B cell (primary cell): ENCODE measurements at regions not wholly inside any gene's neighbourhood (a gene's known extent, or its start where the extent isn't known, plus 50 kb on each side); places are given as distances from the start of the nearest gene placed in this dataset.

ENCODE experiments used
- ATAC-seq: fragments of 200-7000 bp; cut with Tn5 transposase; one replicate; pipeline ENCODE4 v1.10.0; 2021; ENCODE audit warnings: low read depth, mild to moderate bottlenecking, moderate number of reproducible peaks, moderate library complexity
- CTCF ChIA-PET: fragments of 350-600 bp; sonication (Branson Sonifier 250); formaldehyde crosslinking; loops from one replicate; lab custom pipeline; 2021; ENCODE audit warnings: antibody characterized with exemption, inconsistent platforms; lab: Charles Lee
- POLR2A ChIA-PET: fragments of 350-600 bp; sonication (Branson Sonifier 250); formaldehyde crosslinking; loops from one replicate; lab custom pipeline; 2021; ENCODE audit warnings: antibody characterized with exemption; lab: Charles Lee
- DNase-seq: peaks from one replicate; pipeline ENCODE4 v3.0.0; 2013
- H2AFZ ChIP-seq: 2 replicates; pipeline ENCODE4 v1.6.1; 2012; ENCODE audit warnings: mild to moderate bottlenecking, low read depth, low read length; ENCODE audit not compliant: insufficient read depth, poor library complexity, severe bottlenecking
- H3K27ac ChIP-seq, 2 donors: 1 replicate in 1 of 2; 2 replicates in 1 of 2; pipeline ENCODE4 v1.5.1; 2012 to 2013; ENCODE audit warnings: low read length in 2 of 2, mild to moderate bottlenecking in 2 of 2, moderate library complexity in 1 of 2
- H3K27me3 ChIP-seq, 4 experiments: fragments of 200-600 bp in 1 of 4; sonication (generic) in 1 of 4; replicated peaks in 1 of 4; 1 replicate in 2 of 4; 2 replicates in 2 of 4; pipeline versions ENCODE4 v1.6.1 to v1.7.0; 2013 to 2016; ENCODE audit warnings: low read length in 3 of 4, mild to moderate bottlenecking in 2 of 4, mixed read lengths in 1 of 4, moderate library complexity in 1 of 4; ENCODE audit not compliant: insufficient read depth in 4 of 4, control insufficient read depth in 3 of 4; ENCODE audit errors: control extremely low read depth in 1 of 4
- H3K36me3 ChIP-seq, 2 experiments: replicated peaks in 1 of 2; 1 replicate in 1 of 2; 2 replicates in 1 of 2; pipeline versions ENCODE4 v1.6.1 to v1.7.1; 2013; ENCODE audit warnings: low read length in 1 of 2; ENCODE audit not compliant: insufficient read depth in 2 of 2, control insufficient read depth in 1 of 2; ENCODE audit errors: control extremely low read depth in 1 of 2, extremely low read depth in 1 of 2
- H3K4me1 ChIP-seq, 2 donors: fragments of 200-600 bp in 1 of 2; sonication (generic) in 1 of 2; 1 replicate in 1 of 2; 2 replicates in 1 of 2; pipeline versions ENCODE4 v1.5.1 to v1.6.1; 2013 to 2017; ENCODE audit warnings: low read length in 2 of 2; ENCODE audit not compliant: control insufficient read depth in 2 of 2, insufficient read depth in 2 of 2
- H3K4me2 ChIP-seq: replicated peaks from 2 replicates; pipeline ENCODE3; 2012; ENCODE audit warnings: mild to moderate bottlenecking, low read depth, low read length; ENCODE audit not compliant: poor library complexity, severe bottlenecking
- H3K4me3 ChIP-seq, 5 experiments: fragments of 200-600 bp in 1 of 5; sonication (generic) in 1 of 5; 1 replicate in 3 of 5; 2 replicates in 2 of 5; pipeline versions ENCODE4 v1.5.1 to v1.7.0; 2011 to 2016; ENCODE audit warnings: low read length in 4 of 5, mild to moderate bottlenecking in 4 of 5, low read depth in 2 of 5, control low read depth in 1 of 5, moderate library complexity in 1 of 5; ENCODE audit not compliant: insufficient read depth in 1 of 5; ENCODE audit errors: control extremely low read depth in 1 of 5, extremely low read depth in 1 of 5
- H3K79me2 ChIP-seq: fragments of 200-600 bp; sonication (generic); one replicate; pipeline ENCODE4 v1.6.0; 2016; ENCODE audit warnings: low read length; ENCODE audit not compliant: control insufficient read depth, insufficient read depth
- H3K9ac ChIP-seq: fragments of 200-600 bp; sonication (generic); 2 replicates; pipeline ENCODE4 v1.6.1; 2017; ENCODE audit warnings: mild to moderate bottlenecking, low read length, moderate library complexity
- H3K9me3 ChIP-seq, 3 donors: one replicate each; pipeline versions ENCODE4 v1.6.1 to v1.7.1; 2013; ENCODE audit warnings: low read length in 2 of 3; ENCODE audit not compliant: control insufficient read depth in 2 of 3, insufficient read depth in 1 of 3; ENCODE audit errors: control extremely low read depth in 1 of 3
- H4K20me1 ChIP-seq: 2 replicates; pipeline ENCODE4 v1.6.0; 2012; ENCODE audit warnings: mild to moderate bottlenecking, low read length; ENCODE audit not compliant: insufficient read depth, control insufficient read depth, poor library complexity, severe bottlenecking
- H3K27ac Mint-ChIP-seq: one replicate; pipeline ENCODE4 v1.8.0; 2021; ENCODE audit warnings: mixed read lengths
- H3K27me3 Mint-ChIP-seq: one replicate; pipeline ENCODE4 v1.8.0; 2021; ENCODE audit warnings: mixed read lengths
- H3K4me1 Mint-ChIP-seq: one replicate; pipeline ENCODE4 v1.8.0; 2021; ENCODE audit warnings: mixed read lengths
- H3K4me3 Mint-ChIP-seq: one replicate; pipeline ENCODE4 v1.8.0; 2021; ENCODE audit warnings: mixed read lengths
- H3K9me3 Mint-ChIP-seq: one replicate; pipeline ENCODE4 v1.8.0; 2022; ENCODE audit warnings: mixed read lengths; ENCODE audit not compliant: insufficient read depth
- CTCF ChIP-seq: fragments of 200-600 bp; IDR thresholded peaks from one replicate; pipeline ENCODE4 v1.8.0; 2022; ENCODE audit warnings: antibody characterized with exemption, mild to moderate bottlenecking
- EZH2 ChIP-seq: IDR thresholded peaks from 2 replicates; pipeline ENCODE4 v1.6.1; 2012; ENCODE audit warnings: borderline replicate concordance, low read depth, mild to moderate bottlenecking, moderate library complexity, low read length; ENCODE audit not compliant: insufficient read depth, poor library complexity, severe bottlenecking
- WGBS: methylation state at CpG from one replicate; pipeline ENCODE4 v1.1.5; 2013; ENCODE audit warnings: missing lambda C conversion rate; ENCODE audit not compliant: insufficient coverage; 5-methylcytosine and 5-hydroxymethylcytosine counted together
- intact Hi-C: fragments of 100-400 bp; cut with micrococcal nuclease; formaldehyde crosslinking; loops from one replicate; pipeline ENCODE4 v1.10.0; 2022

- no peaks in the 10 kb centered on the region for H3K9me3 Mint-ChIP-seq
- intact Hi-C loops, result no loop called here
- no peaks in the 10 kb centered on the region for H3K79me2 ChIP-seq
- ChIA-PET CTCF (no interaction called here), POLR2A (no interaction called here)
- WGBS, result no CpG with 5 or more reads among the region's 4 CpGs
- no peak overlapping the region for H3K4me3 ChIP-seq
- H2AFZ ChIP-seq, result no peak overlapping the region
- no peaks in the 10 kb centered on the region for H3K36me3 ChIP-seq
- H3K9ac ChIP-seq, result no peak overlapping the region
- ATAC-seq (no peak), DNase-seq (no peak)
- no peaks in the 10 kb centered on the region for H3K4me1 Mint-ChIP-seq
- peaks cover 0 to 4% (median 0%) of the 10 kb centered on the region in 3 donors for H3K9me3 ChIP-seq
- no peaks in the 10 kb centered on the region for H4K20me1 ChIP-seq
- H3K27ac Mint-ChIP-seq, result no peak overlapping the region
- no peaks in the 10 kb centered on the region for H3K27me3 Mint-ChIP-seq
- no peak overlapping the region for H3K4me3 Mint-ChIP-seq
- H3K4me2 ChIP-seq, result no peak overlapping the region
- no peaks in the 10 kb centered on the region for H3K27me3 ChIP-seq
- TF ChIP-seq CTCF, result no peak
- TF ChIP-seq EZH2, result no peak
- no peaks in the 10 kb centered on the region for H3K4me1 ChIP-seq
- H3K27ac ChIP-seq, result no peak overlapping the region
Observed at GRCh38 chr2:4066217-4066616, 362.8 kb downstream of the DCDC2C start.

GRCh38 chr2:4073026-4073569 lies 369.7 kb downstream of the DCDC2C start:
- CTCF ChIA-PET, result no interaction called here

More at GRCh38 chr2:4073026-4073569, 369.7 kb downstream of the DCDC2C start:
- no peaks in the 10 kb centered on the region for H3K79me2 ChIP-seq
- Mint-ChIP-seq H3K27me3 (no peaks in the 10 kb centered on the region), H3K4me3 (no peak overlapping the region), H3K9me3 (no peaks in the 10 kb centered on the region), H3K27ac (no peak overlapping the region), H3K4me1 (no peaks in the 10 kb centered on the region)
- H3K4me2 ChIP-seq, result no peak overlapping the region
- intact Hi-C loops, result no loop called here
- no peak overlapping the region for H3K27ac ChIP-seq
- TF ChIP-seq CTCF (no peak), EZH2 (no peak)
- ATAC-seq, result no peak
- no peaks in the 10 kb centered on the region for H3K36me3 ChIP-seq
- H4K20me1 ChIP-seq, result no peaks in the 10 kb centered on the region
- H3K9me3 ChIP-seq, result peaks cover 0 to 10% (median 0%) of the 10 kb centered on the region in 3 donors
- no peak overlapping the region for H3K9ac ChIP-seq
- H3K4me3 ChIP-seq, result no peak overlapping the region
- POLR2A ChIA-PET, result no interaction called here
- 94% methylated on average over 11 of the region's 11 CpGs for WGBS
- no peaks in the 10 kb centered on the region for H3K27me3 ChIP-seq
- DNase-seq, result no peak
- H3K4me1 ChIP-seq, result no peaks in the 10 kb centered on the region
- no peak overlapping the region for H2AFZ ChIP-seq
